ENCODE measurements at regions not wholly inside any gene's neighbourhood (a gene's known extent, or its start where the extent isn't known, plus 50 kb on each side); places are given as distances from the start of the nearest gene placed in this dataset.

DNA sequence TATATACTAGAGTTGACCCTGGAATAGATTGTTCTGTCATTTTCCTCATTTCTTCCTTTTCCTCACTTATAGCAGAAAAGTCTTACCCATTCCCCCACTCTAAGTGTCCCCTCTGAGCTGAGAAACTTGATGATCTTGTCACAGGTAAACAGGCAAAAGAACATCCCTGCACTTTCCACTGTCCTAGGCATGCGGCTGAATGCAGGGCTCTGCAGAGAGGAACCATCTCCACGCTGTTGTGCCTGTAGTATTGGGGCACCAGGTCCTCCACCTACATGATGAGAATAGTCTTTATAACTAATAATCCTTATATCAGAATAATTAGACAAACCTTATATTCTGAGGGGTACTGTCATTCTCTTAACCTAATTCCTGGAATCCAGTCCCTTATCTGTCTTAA is 211.3 kb downstream of the RBM26 start:
- no peak for TF ChIP-seq NR3C1 (CRISPR knock-in tag; conservative IDR thresholded peaks at IDR 0.05; ENCODE audit: low read depth)
- TF ChIP-seq, protein P1, sequence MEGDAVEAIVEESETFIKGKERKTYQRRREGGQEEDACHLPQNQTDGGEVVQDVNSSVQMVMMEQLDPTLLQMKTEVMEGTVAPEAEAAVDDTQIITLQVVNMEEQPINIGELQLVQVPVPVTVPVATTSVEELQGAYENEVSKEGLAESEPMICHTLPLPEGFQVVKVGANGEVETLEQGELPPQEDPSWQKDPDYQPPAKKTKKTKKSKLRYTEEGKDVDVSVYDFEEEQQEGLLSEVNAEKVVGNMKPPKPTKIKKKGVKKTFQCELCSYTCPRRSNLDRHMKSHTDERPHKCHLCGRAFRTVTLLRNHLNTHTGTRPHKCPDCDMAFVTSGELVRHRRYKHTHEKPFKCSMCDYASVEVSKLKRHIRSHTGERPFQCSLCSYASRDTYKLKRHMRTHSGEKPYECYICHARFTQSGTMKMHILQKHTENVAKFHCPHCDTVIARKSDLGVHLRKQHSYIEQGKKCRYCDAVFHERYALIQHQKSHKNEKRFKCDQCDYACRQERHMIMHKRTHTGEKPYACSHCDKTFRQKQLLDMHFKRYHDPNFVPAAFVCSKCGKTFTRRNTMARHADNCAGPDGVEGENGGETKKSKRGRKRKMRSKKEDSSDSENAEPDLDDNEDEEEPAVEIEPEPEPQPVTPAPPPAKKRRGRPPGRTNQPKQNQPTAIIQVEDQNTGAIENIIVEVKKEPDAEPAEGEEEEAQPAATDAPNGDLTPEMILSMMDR (IDR thresholded peaks at IDR 0.05), result no peak
- TF ChIP-seq IRF2 (CRISPR knock-in tag; IDR thresholded peaks at IDR 0.05; ENCODE audit: borderline replicate concordance, low read depth), result no peak
- TF ChIP-seq ZNF396 (CRISPR knock-in tag; IDR thresholded peaks at IDR 0.05; ENCODE audit: borderline replicate concordance), result no peak
- no peak for TF ChIP-seq SOX15 (CRISPR knock-in tag; IDR thresholded peaks at IDR 0.05)
- no peak for TF ChIP-seq CREM (CRISPR knock-in tag; IDR thresholded peaks at IDR 0.05)
- TF ChIP-seq, protein P2, sequence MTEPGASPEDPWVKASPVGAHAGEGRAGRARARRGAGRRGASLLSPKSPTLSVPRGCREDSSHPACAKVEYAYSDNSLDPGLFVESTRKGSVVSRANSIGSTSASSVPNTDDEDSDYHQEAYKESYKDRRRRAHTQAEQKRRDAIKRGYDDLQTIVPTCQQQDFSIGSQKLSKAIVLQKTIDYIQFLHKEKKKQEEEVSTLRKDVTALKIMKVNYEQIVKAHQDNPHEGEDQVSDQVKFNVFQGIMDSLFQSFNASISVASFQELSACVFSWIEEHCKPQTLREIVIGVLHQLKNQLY (CRISPR knock-in tag; IDR thresholded peaks at IDR 0.05), result no peak
- TF ChIP-seq MYBL2 (CRISPR knock-in tag; IDR thresholded peaks at IDR 0.05), result no peak
- TF ChIP-seq JUN (CRISPR knock-in tag; IDR thresholded peaks at IDR 0.05), result no peak
